CD4-positive, alpha-beta memory T cell (primary cell): ENCODE measurements at regions not wholly inside any gene's neighbourhood (a gene's known extent, or its start where the extent isn't known, plus 50 kb on each side); places are given as distances from the start of the nearest gene placed in this dataset.

Experiments used
- CTCF ChIA-PET: fragments of 350-600 bp; sonication (Branson Sonifier 250); formaldehyde crosslinking; loops from one replicate; lab custom pipeline; 2021; ENCODE audit warnings: inconsistent platforms; ENCODE audit not compliant: partially characterized antibody; lab: Charles Lee
- POLR2A ChIA-PET: fragments of 350-600 bp; sonication (Branson Sonifier 250); formaldehyde crosslinking; loops from one replicate; lab custom pipeline; 2021; ENCODE audit not compliant: partially characterized antibody; lab: Charles Lee
- DNase-seq, 5 donors: peaks; one replicate each; pipeline versions ENCODE4 v3.0.0 to v3.0.0-alpha.2; 2020 to 2022; ENCODE audit warnings: mixed read lengths in 1 of 5
- H3K27ac ChIP-seq: one replicate; pipeline ENCODE4 v1.7.0; 2013; ENCODE audit warnings: low read depth, low read length
- H3K27me3 ChIP-seq: 2 replicates; pipeline ENCODE4 v1.7.0; 2013; ENCODE audit warnings: mild to moderate bottlenecking, low read length, moderate library complexity; ENCODE audit not compliant: insufficient read depth
- H3K36me3 ChIP-seq: 2 replicates; pipeline ENCODE4 v1.7.0; 2013; ENCODE audit warnings: mild to moderate bottlenecking, low read length, moderate library complexity; ENCODE audit not compliant: insufficient read depth
- H3K4me1 ChIP-seq: 2 replicates; pipeline ENCODE4 v1.7.0; 2013; ENCODE audit warnings: mild to moderate bottlenecking, low read length, moderate library complexity; ENCODE audit not compliant: insufficient read depth
- H3K4me3 ChIP-seq, 2 donors: one replicate each; pipeline ENCODE4 v1.7.0; 2013; ENCODE audit warnings: low read length in 2 of 2, mild to moderate bottlenecking in 1 of 2
- H3K9me3 ChIP-seq, 2 donors: one replicate each; pipeline ENCODE4 v1.7.0; 2013; ENCODE audit warnings: low read length in 2 of 2, control low read depth in 1 of 2; ENCODE audit not compliant: control insufficient read depth in 1 of 2
- H3K27ac Mint-ChIP-seq, 7 donors: one replicate each; pipeline ENCODE4 v1.8.0; 2020 to 2021; ENCODE audit warnings: mixed read lengths in 7 of 7, mild to moderate bottlenecking in 6 of 7, inconsistent platforms in 3 of 7, moderate library complexity in 3 of 7
- H3K27me3 Mint-ChIP-seq, 2 donors: one replicate each; pipeline ENCODE4 v1.8.0; 2020 to 2021; ENCODE audit warnings: mixed read lengths in 2 of 2
- H3K36me3 Mint-ChIP-seq, 2 donors: one replicate each; pipeline ENCODE4 v1.8.0; 2020 to 2021; ENCODE audit warnings: mixed read lengths in 2 of 2, inconsistent platforms in 1 of 2, mild to moderate bottlenecking in 1 of 2
- H3K4me1 Mint-ChIP-seq, 4 donors: one replicate each; pipeline ENCODE4 v1.8.0; 2020 to 2021; ENCODE audit warnings: mixed read lengths in 4 of 4, mild to moderate bottlenecking in 1 of 4
- H3K4me3 Mint-ChIP-seq, 8 donors: one replicate each; pipeline ENCODE4 v1.8.0; 2020 to 2021; ENCODE audit warnings: mixed read lengths in 8 of 8, mild to moderate bottlenecking in 7 of 8, moderate library complexity in 6 of 8, inconsistent platforms in 3 of 8
- H3K9me3 Mint-ChIP-seq, 8 donors: one replicate each; pipeline ENCODE4 v1.8.0; 2020 to 2021; ENCODE audit warnings: mixed read lengths in 8 of 8, mild to moderate bottlenecking in 5 of 8, inconsistent platforms in 3 of 8, moderate library complexity in 1 of 8
- intact Hi-C: fragments of 100-400 bp; cut with micrococcal nuclease; formaldehyde crosslinking; loops from one replicate; pipeline ENCODE4 v1.15.1; 2023

DNA sequence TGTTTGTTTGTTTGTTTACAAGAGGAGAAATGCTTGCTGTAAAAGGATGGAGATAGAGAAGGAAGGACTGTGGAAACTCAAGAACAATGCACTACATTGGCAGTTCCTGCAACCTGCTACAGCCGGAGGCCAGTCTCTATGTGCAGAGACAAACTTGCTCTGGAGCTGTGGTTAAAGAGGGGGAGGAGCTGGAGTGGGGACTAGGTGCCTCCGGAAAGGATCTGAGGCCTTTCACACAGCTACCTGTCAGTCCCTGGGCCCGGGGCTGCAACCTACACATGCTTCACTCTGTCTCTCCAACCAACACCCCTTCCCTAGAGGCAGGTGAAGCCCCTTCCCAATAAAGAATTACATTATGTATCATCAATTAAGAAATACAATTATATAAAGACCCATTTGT lies 1234.0 kb upstream of the ZEB2 start:
- intact Hi-C loops = no loop called here
- POLR2A ChIA-PET = no interaction called here
- no peaks in the 10 kb centered on the region for H3K4me1 ChIP-seq
- Mint-ChIP-seq H3K9me3 (no peaks in the 10 kb centered on the region), H3K4me3 (no peak overlapping the region), H3K27ac (no peak overlapping the region), H3K4me1 (no peaks in the 10 kb centered on the region), H3K27me3 (no peaks in the 10 kb centered on the region), H3K36me3 (no peaks in the 10 kb centered on the region)
- no peak overlapping the region for H3K4me3 ChIP-seq
- H3K27me3 ChIP-seq = no peaks in the 10 kb centered on the region
- no peaks in the 10 kb centered on the region for H3K9me3 ChIP-seq
- CTCF ChIA-PET = no interaction called here
- no peak for DNase-seq
- no peaks in the 10 kb centered on the region for H3K36me3 ChIP-seq
- H3K27ac ChIP-seq = no peak overlapping the region

DNA sequence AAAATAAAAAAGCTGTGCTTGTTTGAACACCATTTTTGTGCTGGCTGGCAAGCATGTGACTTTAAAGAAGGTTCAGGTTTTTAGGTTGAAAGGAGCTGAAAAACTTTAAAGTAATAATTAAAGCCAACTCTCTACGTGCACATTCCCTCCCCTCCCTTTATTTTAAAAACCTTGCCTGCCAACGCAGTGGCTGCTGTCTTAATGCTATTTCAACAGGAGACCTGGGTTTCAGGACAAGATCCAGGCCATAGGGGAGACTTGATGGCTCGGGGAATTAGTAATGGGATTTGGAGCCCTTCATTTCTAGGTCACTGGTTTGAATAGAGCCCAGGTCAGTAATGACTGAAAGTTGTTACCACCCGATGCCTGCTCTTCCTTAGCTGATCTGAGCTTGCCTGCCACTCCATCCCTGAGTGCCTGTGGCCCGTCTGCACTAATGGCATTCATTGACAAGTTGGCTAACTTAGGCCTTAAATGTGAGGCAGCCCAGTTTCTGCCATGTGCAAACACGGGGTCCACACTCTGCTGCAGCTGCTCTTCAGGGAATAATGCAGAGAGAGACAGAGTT lies 1233.2 kb upstream of the ZEB2 start:
- H3K4me3 ChIP-seq = no peak overlapping the region
- Mint-ChIP-seq H3K36me3 (no peaks in the 10 kb centered on the region), H3K4me3 (no peak overlapping the region), H3K4me1 (no peaks in the 10 kb centered on the region), H3K27me3 (no peaks in the 10 kb centered on the region), H3K27ac (no peak overlapping the region), H3K9me3 (no peaks in the 10 kb centered on the region)
- H3K27me3 ChIP-seq = no peaks in the 10 kb centered on the region
- H3K27ac ChIP-seq = no peak overlapping the region
- H3K9me3 ChIP-seq = no peaks in the 10 kb centered on the region
- no peak for DNase-seq
- ChIA-PET CTCF (no interaction called here), POLR2A (no interaction called here)
- H3K36me3 ChIP-seq = no peaks in the 10 kb centered on the region
- intact Hi-C loops = no loop called here
- no peaks in the 10 kb centered on the region for H3K4me1 ChIP-seq

DNA sequence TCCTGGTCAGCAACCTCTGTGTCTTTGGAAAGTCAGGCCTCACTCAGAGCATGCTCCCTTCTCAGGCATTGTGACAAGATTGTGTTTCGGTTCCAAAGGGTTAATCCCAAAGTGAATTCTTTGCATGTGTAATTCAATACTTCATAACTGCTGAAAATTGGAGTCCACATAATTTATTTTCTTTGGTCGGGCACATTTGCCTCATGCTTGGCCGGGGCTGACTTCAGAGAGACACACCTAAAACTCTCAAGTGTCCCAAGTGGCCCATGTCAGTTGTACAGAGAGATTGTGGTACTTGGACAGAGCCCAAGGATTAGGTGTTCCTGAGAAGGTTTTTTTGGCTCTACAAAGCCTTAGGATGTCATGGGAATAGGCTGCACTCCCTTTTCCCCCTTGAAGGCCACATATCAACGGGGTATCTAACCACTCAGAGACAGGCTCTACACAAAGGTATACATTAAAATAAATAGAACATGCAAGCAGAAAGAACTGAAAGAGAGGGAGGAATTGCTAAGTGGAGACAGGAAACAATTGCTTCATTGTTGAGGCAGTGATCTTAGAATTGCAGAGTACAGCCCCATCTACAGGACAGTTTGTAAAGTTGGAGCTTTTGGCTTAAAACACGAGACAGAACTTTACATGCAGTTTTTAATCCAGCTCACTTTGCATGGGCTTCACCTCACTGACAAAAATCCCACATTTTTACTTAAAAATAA lies 1232.3 kb upstream of the ZEB2 start:
- peak overlapping the region in 1 of 8 donors; percentile 4 for H3K4me3 Mint-ChIP-seq
- H3K9me3 Mint-ChIP-seq = peaks cover 0 to 3% (median 0%) of the 10 kb centered on the region in 8 donors
- Histone ChIP-seq H3K4me1 (no peaks in the 10 kb centered on the region), H3K36me3 (no peaks in the 10 kb centered on the region), H3K4me3 (no peak overlapping the region), H3K27ac (no peak overlapping the region), H3K9me3 (no peaks in the 10 kb centered on the region), H3K27me3 (no peaks in the 10 kb centered on the region)
- CTCF ChIA-PET = no interaction called here
- H3K27me3 Mint-ChIP-seq = no peaks in the 10 kb centered on the region
- no peak overlapping the region for H3K27ac Mint-ChIP-seq
- intact Hi-C loops = no loop called here
- POLR2A ChIA-PET = no interaction called here
- no peaks in the 10 kb centered on the region for H3K4me1 Mint-ChIP-seq
- H3K36me3 Mint-ChIP-seq = no peaks in the 10 kb centered on the region
- no peak for DNase-seq

DNA sequence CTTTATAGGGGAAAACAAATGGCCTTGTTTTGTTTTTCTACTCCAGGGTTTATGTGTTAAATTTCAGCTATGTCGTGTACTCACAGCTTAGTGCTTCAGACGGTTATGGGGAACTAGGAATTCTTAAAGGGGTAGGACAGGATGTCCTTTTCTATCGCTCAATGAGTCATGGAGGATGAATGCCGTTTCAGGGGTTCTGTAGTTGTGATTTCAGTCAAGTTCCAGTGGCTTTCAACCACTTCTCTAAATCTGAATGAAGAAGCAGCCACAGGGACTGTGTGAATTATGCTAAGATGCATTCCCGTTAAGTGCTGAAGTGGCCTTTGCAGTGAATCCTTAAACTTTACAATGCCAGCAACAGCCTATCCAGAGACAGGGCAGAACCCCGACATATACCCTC lies 1231.7 kb upstream of the ZEB2 start:
- Mint-ChIP-seq H3K4me3 (no peak overlapping the region), H3K27me3 (no peaks in the 10 kb centered on the region), H3K4me1 (no peaks in the 10 kb centered on the region), H3K27ac (no peak overlapping the region), H3K9me3 (peaks cover 0 to 3% (median 0%) of the 10 kb centered on the region in 8 donors), H3K36me3 (no peaks in the 10 kb centered on the region)
- intact Hi-C loops = no loop called here
- no peak overlapping the region for H3K4me3 ChIP-seq
- H3K36me3 ChIP-seq = no peaks in the 10 kb centered on the region
- CTCF ChIA-PET = no interaction called here
- no peaks in the 10 kb centered on the region for H3K27me3 ChIP-seq
- no peak overlapping the region for H3K27ac ChIP-seq
- POLR2A ChIA-PET = no interaction called here
- no peak for DNase-seq
- H3K9me3 ChIP-seq = no peaks in the 10 kb centered on the region
- no peaks in the 10 kb centered on the region for H3K4me1 ChIP-seq

DNA sequence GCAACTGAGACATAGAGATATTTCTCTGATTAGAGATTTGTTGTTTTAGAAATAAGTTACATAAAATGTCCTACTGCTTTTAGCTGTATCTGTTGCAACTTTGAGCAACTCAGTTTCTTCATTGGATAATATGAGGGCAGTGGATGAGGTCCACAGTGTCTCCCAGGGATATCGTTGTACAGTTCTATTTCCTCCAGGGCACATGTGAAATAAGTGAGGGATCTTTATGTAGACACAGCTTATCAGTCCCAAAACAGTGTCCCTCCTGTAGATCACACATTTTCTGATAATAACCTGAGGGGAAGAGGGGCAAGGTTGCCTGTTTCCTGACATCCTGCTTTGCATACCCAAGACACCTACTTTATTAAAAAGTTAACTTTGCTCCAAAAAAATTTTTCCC lies 1231.2 kb upstream of the ZEB2 start:
- no peaks in the 10 kb centered on the region for H3K27me3 Mint-ChIP-seq
- H3K9me3 Mint-ChIP-seq = peaks cover 0 to 3% (median 0%) of the 10 kb centered on the region in 8 donors
- DNase-seq = no peak
- H3K36me3 Mint-ChIP-seq = no peaks in the 10 kb centered on the region
- POLR2A ChIA-PET = no interaction called here
- Histone ChIP-seq H3K27ac (no peak overlapping the region), H3K4me1 (no peaks in the 10 kb centered on the region), H3K9me3 (no peaks in the 10 kb centered on the region), H3K36me3 (no peaks in the 10 kb centered on the region), H3K4me3 (no peak overlapping the region), H3K27me3 (no peaks in the 10 kb centered on the region)
- no peaks in the 10 kb centered on the region for H3K4me1 Mint-ChIP-seq
- H3K27ac Mint-ChIP-seq = no peak overlapping the region
- no peak overlapping the region for H3K4me3 Mint-ChIP-seq
- intact Hi-C loops = no loop called here
- CTCF ChIA-PET = no interaction called here

DNA sequence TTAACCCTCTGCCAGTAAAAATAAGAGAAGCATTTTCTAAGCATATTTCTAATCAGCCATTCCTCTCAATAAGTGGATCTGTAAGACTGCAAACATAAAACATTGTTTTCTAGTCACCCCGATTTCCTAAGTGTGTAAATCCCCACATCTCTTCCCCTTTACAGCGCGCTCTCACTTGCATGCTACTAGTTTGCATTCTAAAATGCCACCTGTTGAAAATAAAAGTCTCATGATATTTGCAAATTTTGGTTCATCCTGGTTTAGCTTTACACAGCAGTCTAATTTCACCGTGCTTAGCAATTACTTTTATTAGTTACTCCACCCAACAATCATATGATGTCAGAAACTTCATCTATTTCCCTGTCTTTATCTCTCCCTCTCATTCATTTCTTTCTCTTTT lies 1230.7 kb upstream of the ZEB2 start:
- H3K27me3 ChIP-seq = no peaks in the 10 kb centered on the region
- Mint-ChIP-seq H3K4me3 (no peak overlapping the region), H3K27me3 (no peaks in the 10 kb centered on the region), H3K27ac (no peak overlapping the region), H3K9me3 (peaks cover 0 to 3% (median 0%) of the 10 kb centered on the region in 8 donors), H3K36me3 (no peaks in the 10 kb centered on the region), H3K4me1 (no peaks in the 10 kb centered on the region)
- CTCF ChIA-PET = no interaction called here
- no peak overlapping the region for H3K4me3 ChIP-seq
- DNase-seq = no peak
- intact Hi-C loops = no loop called here
- POLR2A ChIA-PET = no interaction called here
- H3K27ac ChIP-seq = no peak overlapping the region
- H3K9me3 ChIP-seq = no peaks in the 10 kb centered on the region
- no peaks in the 10 kb centered on the region for H3K4me1 ChIP-seq
- H3K36me3 ChIP-seq = no peaks in the 10 kb centered on the region

DNA sequence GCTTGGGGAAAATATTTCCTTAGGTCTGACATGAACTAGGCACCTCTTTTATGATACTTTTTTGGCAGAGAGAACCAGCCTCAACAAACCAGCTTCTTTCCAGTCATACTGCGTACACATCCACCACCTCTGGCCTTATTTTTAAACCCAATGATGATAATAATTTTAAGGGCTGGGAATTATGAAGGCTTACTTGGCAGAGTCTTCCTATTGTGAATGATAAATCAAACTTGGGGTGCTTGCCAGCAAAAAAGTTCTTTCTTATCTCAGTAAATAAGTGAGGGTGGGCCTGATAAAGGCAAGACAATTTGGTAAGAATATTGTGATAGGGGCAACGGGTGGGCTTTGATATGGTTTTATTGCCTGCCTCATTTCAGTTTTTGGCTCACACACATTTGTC lies 1230.2 kb upstream of the ZEB2 start:
- Histone ChIP-seq H3K4me1 (no peaks in the 10 kb centered on the region), H3K27ac (no peak overlapping the region), H3K36me3 (no peaks in the 10 kb centered on the region), H3K9me3 (no peaks in the 10 kb centered on the region), H3K27me3 (no peaks in the 10 kb centered on the region), H3K4me3 (no peak overlapping the region)
- Mint-ChIP-seq H3K4me3 (no peak overlapping the region), H3K27me3 (no peaks in the 10 kb centered on the region), H3K4me1 (no peaks in the 10 kb centered on the region), H3K36me3 (no peaks in the 10 kb centered on the region), H3K9me3 (peaks cover 0 to 3% (median 0%) of the 10 kb centered on the region in 8 donors), H3K27ac (no peak overlapping the region)
- no peak for DNase-seq
- CTCF ChIA-PET = no interaction called here
- intact Hi-C loops = no loop called here
- POLR2A ChIA-PET = no interaction called here
